Kidney epithelial cell (primary cell): ENCODE measurements at regions not wholly inside any gene's neighbourhood (a gene's known extent, or its start where the extent isn't known, plus 50 kb on each side); places are given as distances from the start of the nearest gene placed in this dataset.

Experiments
- DNase-seq: peaks from one replicate; pipeline ENCODE4 v3.0.0-alpha.2; 2010; ENCODE audit warnings: low read depth
- H3K27me3 ChIP-seq: 2 replicates; pipeline ENCODE4 v1.6.0; 2011; ENCODE audit warnings: low read length; ENCODE audit not compliant: control insufficient read depth, insufficient read depth
- H3K36me3 ChIP-seq: 2 replicates; pipeline ENCODE4 v1.5.1; 2011; ENCODE audit warnings: low read length; ENCODE audit not compliant: control insufficient read depth, insufficient read depth
- H3K4me3 ChIP-seq: 2 replicates; pipeline ENCODE4 v1.5.1; 2011; ENCODE audit warnings: low read depth, mild to moderate bottlenecking, control low read depth, low read length
- TF ChIP-seq, protein P1 (sequence below): IDR thresholded peaks from 2 replicates; pipeline ENCODE4 v1.5.1; 2011; ENCODE audit warnings: mild to moderate bottlenecking, moderate library complexity, low read length, control low read depth, inconsistent platforms; ENCODE audit not compliant: insufficient read depth, poor library complexity, severe bottlenecking

DNA sequence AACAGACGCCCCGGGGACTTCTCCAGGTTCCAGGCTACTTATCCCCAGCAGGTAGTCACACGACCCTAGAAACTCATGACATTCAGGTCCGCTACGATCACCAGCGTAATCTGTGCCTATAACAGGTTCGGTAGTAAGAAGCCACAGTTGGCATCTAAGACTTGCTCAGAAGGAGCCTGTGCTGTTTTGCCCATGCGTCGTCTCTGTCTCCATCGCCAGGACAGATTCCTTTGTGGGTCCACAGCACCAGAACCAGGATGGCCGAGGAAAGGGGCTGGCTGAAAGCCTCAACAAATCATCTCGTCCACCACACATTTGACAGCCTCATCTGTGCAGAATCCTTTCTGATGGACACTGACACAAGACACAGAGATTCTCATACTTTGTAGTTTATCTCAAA is 319.5 kb upstream of the AGA start:
- TF ChIP-seq, protein P1, sequence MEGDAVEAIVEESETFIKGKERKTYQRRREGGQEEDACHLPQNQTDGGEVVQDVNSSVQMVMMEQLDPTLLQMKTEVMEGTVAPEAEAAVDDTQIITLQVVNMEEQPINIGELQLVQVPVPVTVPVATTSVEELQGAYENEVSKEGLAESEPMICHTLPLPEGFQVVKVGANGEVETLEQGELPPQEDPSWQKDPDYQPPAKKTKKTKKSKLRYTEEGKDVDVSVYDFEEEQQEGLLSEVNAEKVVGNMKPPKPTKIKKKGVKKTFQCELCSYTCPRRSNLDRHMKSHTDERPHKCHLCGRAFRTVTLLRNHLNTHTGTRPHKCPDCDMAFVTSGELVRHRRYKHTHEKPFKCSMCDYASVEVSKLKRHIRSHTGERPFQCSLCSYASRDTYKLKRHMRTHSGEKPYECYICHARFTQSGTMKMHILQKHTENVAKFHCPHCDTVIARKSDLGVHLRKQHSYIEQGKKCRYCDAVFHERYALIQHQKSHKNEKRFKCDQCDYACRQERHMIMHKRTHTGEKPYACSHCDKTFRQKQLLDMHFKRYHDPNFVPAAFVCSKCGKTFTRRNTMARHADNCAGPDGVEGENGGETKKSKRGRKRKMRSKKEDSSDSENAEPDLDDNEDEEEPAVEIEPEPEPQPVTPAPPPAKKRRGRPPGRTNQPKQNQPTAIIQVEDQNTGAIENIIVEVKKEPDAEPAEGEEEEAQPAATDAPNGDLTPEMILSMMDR: no peak
- H3K4me3 ChIP-seq: no peak overlapping the region
- no peaks in the 10 kb centered on the region for H3K36me3 ChIP-seq
- H3K27me3 ChIP-seq: no peaks in the 10 kb centered on the region
- DNase-seq: no peak

DNA sequence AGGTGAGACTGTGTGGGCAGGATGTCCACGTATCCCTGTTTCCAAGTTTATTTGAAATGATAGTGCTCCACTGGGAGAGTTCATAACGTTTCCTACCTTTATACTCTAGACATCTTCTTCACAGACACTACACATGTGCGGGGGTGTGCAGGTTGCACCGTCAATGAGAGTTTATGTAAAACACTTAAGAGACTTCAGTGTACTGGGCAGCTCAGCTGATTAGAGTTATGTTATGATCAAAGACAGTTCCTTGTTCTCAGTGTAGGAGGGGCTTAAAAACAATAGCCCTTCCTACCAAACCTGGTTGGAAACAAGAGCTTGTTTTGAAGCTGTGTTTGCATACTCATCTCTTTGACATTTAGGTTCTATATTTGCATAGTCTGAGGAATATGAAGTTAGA is 326.9 kb upstream of the AGA start:
- TF ChIP-seq, protein P1: no peak
- no peak overlapping the region for H3K4me3 ChIP-seq
- H3K27me3 ChIP-seq: no peaks in the 10 kb centered on the region
- no peak for DNase-seq
- H3K36me3 ChIP-seq: no peaks in the 10 kb centered on the region

DNA sequence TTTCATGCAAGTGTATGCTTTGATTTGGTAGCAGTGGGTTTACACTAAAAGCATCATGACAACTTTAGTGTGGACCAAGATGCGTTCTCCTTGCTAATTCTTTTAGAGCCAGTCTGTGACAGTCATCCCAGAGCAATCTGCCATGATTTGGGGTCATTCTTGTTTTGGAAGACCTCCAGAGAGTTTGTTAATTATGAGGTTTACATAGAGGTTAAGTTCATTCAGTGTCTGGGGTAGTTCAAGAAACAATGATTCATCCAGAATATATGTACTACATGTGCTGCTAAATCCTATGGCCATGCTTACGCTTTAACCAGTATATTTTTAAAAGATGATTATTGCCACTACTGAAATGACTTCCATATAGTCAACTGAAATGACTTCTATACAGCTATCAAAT is 328.5 kb upstream of the AGA start:
- no peak overlapping the region for H3K4me3 ChIP-seq
- TF ChIP-seq, protein P1: no peak
- H3K36me3 ChIP-seq: no peaks in the 10 kb centered on the region
- H3K27me3 ChIP-seq: no peaks in the 10 kb centered on the region
- DNase-seq: no peak

DNA sequence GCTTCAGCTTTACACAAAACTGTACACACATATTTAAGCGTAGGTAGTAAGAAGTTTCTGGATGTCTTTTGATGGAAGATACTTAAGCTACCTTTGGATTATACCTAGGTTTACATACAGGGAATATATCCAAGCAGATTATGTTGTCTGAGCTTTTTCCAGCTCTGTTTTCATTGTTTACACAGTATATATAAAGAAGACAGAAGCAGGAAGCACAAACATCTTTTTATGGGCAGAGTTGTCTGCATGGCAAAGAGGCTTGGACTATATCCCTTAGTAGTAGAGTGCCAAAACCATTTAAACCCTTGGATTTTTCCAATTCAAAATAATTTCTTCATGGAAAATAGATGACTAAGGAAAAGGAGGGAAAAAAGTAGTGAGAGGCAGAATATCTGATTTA is 329.4 kb upstream of the AGA start:
- Histone ChIP-seq H3K27me3 (no peaks in the 10 kb centered on the region), H3K36me3 (no peaks in the 10 kb centered on the region), H3K4me3 (no peak overlapping the region)
- DNase-seq: no peak
- TF ChIP-seq, protein P1: no peak

DNA sequence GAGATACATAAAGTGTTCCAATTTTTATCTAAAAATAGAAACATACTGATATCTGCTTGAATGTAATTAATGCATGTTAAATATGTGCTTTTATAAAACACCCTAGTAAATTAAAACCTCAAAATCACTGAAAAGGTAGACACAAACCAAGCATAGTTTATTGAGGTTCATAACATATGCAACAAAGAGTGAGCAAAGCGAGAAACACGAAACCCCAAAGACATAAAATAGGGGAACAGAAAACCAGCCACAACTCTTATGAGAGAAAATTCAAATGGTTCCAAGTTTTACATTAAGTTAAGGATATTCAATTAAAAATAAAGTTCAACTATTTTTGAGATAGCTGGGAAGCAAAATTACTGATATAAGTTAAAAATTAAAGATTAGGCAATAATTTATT is 336.4 kb upstream of the AGA start:
- Histone ChIP-seq H3K4me3 (no peak overlapping the region), H3K27me3 (no peaks in the 10 kb centered on the region), H3K36me3 (no peaks in the 10 kb centered on the region)
- TF ChIP-seq, protein P1: no peak
- no peak for DNase-seq

DNA sequence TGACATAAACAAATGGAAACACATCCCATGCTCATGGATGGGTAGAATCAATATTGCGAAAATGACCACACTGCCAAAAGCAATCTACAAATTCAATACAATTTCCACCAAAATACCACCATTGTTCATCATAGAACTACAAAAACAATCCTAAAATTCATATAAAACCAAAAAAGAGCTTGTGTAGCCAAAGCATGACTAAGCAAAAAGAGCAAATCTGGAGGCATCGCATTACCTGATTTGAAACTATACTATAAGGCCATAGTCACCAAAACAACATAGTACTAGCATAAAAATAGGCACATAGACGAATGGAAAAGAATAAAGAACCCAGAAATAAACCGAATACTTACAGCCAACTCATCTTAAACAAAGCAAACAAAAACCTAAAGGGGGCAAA is 342.8 kb upstream of the AGA start:
- no peaks in the 10 kb centered on the region for H3K36me3 ChIP-seq
- TF ChIP-seq, protein P1: no peak
- H3K27me3 ChIP-seq: no peaks in the 10 kb centered on the region
- no peak overlapping the region for H3K4me3 ChIP-seq
- DNase-seq: no peak
